HG03159 (cell line): ENCODE measurements at regions not wholly inside any gene's neighbourhood (a gene's known extent, or its start where the extent isn't known, plus 50 kb on each side); places are given as distances from the start of the nearest gene placed in this dataset.
"Not testable (repeated sequence)": the region's sequence is repeated elsewhere in the genome, so short reads cannot be mapped to it uniquely, and the experiment has no call there.

Experiments
- ATAC-seq: cut with Tn5 transposase; IDR thresholded peaks from one replicate; pipeline ENCODE4 v1.9.1; 2021; ENCODE audit warnings: mild to moderate bottlenecking, moderate library complexity; ENCODE audit not compliant: unreplicated experiment

GRCh38 chr5:14995229-14995628 is 123.7 kb upstream of the ANKH start:
- ATAC-seq, result no peak

- ATAC-seq, result not testable (repeated sequence)
Observed at GRCh38 chr5:14993459-14994133, 122.0 kb upstream of the ANKH start.

DNA sequence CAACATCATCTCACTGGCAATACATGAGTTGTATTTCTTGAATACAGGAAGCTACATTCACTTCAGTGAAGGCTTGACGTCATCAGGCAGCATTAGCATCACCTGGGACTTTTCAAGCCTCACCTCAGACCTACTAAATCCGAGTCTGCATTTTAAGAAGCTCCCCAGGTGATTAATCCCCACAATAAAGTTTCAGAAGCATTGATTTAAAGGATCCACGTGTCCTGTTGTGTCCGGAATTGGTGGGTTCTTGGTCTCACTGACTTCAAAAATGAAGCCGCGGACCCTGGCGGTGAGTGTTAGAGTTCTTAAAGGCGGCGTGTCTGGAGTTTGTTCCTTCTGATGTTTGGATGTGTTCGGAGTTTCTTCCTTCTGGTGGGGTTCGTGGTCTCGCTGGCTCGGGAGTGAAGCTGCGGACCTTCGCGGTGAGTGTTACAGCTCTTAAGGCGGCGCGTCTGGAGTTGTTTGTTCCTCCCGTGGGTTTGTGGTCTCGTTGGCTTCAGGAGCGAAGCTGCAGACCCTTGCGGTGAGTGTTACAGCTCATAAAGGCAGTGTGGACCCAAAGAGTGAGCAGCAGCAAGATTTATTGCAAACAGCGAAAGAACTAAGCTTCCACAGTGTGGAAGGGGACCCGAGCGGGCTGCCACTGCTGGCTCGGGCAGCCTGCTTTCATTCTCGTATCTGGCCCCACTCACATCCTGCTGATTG is 121.3 kb upstream of the ANKH start:
- ATAC-seq, result peak; percentile 74

DNA sequence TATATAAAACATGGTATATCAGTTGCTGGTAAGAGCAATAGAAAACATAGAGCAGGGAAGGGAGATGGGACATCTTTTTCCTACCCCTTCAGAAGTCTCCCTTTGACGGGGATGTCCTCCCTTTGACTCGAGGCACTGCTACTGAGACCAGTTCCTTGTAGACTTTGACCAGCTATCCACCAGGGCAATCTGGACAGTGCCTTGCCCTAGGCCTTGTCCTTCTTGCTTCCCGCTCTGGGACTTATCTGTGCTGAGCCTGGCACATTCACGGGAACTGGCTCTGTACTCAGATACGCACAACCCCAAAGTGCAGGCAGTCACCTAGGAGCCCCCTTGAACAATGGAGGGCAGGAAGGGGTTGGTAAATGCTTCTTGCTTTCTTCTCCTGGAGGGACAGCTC is 116.6 kb upstream of the ANKH start:
- ATAC-seq, result no peak

DNA sequence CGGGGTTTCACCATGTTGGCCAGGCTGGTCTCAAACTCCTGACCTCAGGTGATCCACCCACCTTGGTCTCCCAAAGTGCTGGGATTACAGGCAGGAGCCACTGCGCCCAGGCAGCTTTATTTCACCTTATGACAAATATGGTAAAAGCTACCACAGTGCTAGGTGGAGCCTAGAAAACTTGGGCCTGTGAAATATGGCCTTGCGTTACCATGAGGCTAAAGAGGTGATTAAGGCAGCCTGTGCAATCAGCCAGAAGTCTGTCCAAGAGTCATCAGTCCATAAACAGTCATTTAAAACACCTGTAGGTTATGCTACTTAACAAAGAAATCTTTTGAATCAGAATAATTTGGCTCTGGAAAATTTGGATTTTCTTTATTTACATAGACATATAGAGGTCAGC is 114.8 kb upstream of the ANKH start:
- no peak for ATAC-seq

DNA sequence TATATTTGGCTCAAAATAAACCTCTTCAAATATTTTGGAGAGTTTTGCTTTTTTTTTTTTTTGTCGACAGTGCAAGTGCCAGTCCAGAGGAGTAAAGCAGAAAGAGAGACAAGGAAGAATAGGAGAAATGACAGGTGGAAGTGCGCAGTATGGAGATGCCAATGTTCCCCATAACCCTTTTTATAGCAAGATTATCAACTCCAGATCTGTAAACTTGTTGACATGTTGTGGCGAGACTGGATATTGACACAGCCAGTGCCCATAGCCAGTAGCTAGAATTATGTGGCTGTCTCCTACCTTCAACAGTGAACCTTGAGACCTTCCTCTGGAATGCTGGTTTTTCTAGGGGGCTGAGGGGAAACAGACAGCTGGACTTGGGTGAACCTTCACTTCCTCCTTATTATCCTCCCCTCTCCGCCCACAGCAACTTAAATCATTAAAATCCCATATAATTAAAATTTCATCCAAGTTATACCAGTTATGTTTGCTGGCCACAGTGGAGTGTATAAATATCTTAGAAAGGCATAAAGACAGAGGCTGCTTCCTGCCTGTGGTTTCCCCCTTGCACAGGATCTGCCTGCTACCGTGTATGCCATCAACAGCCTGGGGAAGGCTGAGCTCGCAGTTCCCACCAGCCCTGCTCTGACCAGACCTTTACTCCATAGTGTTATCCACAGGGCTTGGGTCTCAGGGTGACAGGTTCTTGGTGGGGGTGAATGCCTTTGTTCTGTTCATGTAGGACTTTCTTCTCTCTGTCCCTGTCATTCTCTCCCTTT is 112.3 kb upstream of the ANKH start:
- ATAC-seq, result no peak

DNA sequence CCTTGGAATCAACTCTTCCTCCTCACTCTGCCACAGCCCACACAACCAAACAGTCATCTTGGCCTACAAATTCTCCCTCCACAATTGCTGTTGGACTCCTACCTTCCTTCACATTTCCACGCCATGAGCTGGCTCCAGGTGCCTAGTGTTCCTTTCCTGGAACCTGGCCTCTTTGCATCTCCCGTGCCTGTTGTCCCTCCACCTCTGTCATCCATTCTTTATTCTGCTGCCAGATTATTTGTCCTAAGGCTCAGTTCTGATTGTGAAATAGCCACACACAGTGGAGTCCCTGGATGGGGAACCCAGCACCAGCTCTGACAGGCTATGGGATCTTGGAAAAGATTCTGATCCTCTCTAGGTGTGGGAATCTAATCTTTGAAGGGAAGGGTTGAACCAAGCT is 109.1 kb upstream of the ANKH start:
- no peak for ATAC-seq

DNA sequence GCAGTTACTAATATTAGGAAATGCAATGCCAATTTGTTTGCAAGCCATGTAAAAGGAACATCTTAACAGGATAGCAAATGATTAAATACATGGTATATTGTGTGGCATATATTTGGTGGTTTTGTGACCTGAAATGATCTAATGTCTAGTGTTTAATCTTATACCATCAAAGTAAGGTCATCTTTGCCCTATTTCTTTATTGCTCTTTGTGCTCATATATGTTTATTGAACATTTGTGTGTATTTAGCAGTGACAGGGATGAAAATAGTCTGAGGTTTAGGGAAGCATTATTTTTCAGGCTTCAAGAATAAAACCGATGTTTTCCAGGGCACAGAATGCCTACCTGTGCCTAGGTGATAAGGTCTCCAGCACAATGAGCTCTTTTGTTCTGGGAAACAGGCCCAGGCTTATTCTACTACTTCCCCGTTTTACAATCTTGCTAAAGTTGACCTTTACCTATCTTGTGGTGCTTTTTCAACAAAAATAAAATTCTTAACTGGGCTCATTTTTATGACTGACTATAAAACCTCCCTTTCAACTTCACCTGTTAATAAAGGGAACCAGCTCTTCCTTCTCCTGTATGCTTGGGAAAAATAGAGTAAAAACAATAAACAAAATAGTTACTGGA is 105.6 kb upstream of the ANKH start:
- ATAC-seq, result no peak

GRCh38 chr5:14976486-14976885 is 104.9 kb upstream of the ANKH start:
- no peak for ATAC-seq

GRCh38 chr5:14971873-14972272 is 100.3 kb upstream of the ANKH start:
- no peak for ATAC-seq

GRCh38 chr5:14968796-14969195 is 97.2 kb upstream of the ANKH start:
- no peak for ATAC-seq

GRCh38 chr5:14967166-14967565 is 95.6 kb upstream of the ANKH start:
- no peak for ATAC-seq

DNA sequence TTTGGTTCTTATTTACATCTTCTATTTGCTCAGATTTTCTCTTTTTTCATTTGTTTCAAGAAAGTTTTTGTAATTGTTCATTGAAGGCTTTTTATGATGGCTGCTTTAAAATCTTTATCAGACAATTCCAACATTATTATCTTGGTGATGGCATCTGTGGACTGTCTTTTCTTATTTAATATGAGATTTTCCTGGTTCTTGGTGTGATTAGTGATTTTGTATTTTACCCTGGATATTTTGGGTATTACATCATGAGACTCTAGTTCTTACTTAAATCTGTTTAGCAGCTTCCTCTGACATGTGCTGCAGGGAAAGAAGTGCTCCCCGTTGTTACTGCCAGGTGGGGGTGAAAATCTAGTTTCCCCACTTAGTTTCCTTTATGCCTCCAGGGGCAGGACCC is 94.2 kb upstream of the ANKH start:
- no peak for ATAC-seq

DNA sequence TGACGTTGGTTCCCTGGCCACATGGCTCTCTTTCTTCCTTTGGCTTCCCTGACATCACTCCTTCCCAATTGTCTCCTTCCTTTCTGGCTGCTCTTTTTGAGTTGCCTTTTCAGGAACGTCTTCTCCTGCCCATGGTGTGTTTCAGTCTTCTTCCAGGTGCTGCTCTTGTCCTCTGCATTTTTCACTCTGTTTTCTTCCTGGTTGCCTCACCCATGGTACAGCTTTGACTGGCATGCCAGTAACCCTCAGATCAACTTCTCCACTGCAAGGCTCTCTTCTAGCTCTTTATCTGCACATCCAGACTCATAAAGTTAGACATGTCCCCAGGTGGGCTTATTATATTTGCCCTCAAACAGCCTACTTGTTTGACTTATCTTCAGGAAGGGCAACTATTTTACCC is 91.0 kb upstream of the ANKH start:
- no peak for ATAC-seq

- no peak for ATAC-seq
Observed at GRCh38 chr5:14960120-14960462, 88.5 kb upstream of the ANKH start.

GRCh38 chr5:14959399-14960119 is 88.0 kb upstream of the ANKH start:
- no peak for ATAC-seq

- no peak for ATAC-seq
Observed at GRCh38 chr5:14958188-14958587, 86.6 kb upstream of the ANKH start.

- ATAC-seq, result no peak
Observed at GRCh38 chr5:14956423-14957046, 85.0 kb upstream of the ANKH start.

- ATAC-seq, result no peak
Observed at GRCh38 chr5:14954616-14955343, 83.2 kb upstream of the ANKH start.

DNA sequence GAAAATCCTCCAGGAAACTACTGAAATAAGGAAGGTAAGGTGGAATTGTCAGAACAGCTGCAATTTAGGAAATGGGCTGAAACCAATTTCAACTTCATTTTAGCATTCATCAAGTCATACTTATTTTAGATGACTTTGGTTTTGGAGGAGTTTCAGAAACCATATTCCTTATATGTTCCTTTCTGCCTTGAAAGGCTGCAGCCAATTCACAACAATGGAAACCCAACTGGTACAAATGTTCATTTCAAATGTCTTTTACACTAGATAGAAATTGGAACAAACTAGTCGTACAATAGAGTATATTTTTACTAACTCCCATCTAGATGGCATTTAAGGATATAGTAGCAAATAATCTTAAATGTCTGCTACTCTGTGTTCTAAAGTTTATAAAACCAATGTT is 82.6 kb upstream of the ANKH start:
- ATAC-seq, result no peak
